Inflammatory macrophage (primary cell): ENCODE measurements at regions not wholly inside any gene's neighbourhood (a gene's known extent, or its start where the extent isn't known, plus 50 kb on each side); places are given as distances from the start of the nearest gene placed in this dataset.
A peak's percentile ranks its signal among the peaks of the same experiment; 100 is the strongest.
"Not testable (repeated sequence)": the region's sequence is repeated elsewhere in the genome, so short reads cannot be mapped to it uniquely, and the experiment has no call there.

Experiments
- DNase-seq, 2 donors: peaks; one replicate each; pipeline ENCODE4 v3.0.0-alpha.2; 2020 to 2022

DNA sequence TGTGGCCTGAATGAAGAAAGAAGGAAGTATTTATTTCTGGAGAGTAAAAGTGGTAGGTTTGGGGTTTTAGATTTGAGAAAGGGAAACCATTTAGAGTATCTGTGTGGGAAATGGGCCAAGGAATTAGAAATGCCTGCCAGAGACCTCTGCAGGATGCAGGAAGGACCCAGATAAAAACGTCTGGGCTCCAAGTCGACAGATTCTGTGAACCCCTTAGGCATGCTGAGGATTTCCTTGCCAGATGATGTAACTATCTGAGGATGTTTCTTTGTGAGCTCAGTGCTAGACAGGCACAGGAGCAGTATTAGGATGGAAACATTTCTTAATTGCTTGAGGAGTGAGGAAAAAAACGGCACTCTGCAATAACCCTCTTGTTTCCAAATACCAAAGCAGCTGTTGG is 251.8 kb upstream of the DMRT1 start:
- no peak for DNase-seq

DNA sequence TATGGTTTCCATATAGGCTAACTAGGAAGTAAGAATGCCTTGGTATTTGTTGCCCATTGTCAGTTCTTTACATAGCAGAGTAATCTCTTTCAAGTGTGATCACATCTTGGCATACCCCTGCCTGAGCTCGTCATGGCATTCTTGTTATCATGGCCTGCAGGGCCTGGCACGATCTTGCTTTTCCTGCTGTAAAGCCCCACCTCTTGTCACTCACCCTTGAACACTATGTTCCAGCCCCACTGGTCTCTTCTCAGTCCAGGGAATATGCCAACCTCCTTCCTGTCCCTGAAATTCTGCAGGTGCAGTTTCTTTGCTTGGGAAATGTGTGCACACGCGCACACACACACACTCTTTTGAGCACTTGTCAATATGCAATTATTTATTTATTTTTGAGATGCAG is 250.2 kb upstream of the DMRT1 start:
- no peak for DNase-seq

DNA sequence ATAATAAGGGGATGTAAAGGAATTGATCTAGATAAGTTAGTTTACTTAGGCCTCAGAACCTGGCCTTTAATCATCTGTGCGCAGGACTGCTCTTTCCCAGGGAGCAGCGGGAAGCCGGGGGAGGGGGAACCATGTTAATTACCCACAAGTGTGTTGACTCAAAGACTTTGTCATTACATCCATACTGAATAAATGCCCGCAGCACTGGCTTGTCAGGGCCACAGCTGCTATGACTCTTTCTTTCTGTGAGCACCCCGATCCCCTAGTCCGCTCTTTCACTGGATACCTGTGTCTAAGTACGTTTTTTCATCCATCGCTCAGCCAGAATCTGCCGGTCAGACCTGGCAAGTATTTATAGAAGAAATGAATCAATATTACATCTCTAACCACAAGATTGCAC is 249.3 kb upstream of the DMRT1 start:
- DNase-seq, result no peak

DNA sequence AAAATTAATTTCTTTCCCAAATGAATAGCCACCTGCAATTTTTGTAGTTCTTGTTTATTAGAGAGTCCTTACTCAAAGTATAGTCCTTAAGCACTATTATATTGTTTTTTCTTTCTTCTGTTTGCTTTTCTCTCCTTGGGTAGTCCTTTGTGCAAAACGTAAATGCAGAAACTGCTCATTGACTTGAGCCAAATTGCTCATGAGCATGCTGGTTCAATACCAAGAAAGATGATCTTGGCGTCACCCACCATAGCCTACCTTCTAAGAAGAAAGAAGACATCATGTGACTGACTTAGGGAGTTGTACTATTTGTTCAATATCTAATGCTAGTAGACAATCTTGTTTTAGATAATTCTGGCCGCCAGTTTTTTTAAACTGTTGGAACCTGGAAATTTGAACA is 248.8 kb upstream of the DMRT1 start:
- DNase-seq, result no peak

DNA sequence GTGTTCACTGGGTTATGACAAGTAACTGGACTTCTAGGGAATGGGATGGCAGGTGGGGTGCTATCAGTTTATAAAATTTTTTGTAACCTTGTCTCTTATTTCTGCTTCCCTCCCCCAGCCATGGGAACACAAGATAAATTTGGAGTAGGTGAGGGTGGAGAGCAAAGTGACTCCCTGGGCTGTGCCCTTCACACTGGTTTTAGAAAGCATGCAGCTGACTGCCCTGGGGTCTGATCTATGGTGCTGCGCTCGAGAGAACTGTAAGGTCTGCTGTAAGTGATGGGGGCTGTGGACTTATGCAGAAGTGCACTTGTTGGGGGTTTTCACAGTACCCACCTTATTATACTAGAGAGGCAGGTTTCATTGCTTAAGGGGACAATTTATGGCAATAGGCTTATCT is 247.7 kb upstream of the DMRT1 start:
- DNase-seq, result no peak

DNA sequence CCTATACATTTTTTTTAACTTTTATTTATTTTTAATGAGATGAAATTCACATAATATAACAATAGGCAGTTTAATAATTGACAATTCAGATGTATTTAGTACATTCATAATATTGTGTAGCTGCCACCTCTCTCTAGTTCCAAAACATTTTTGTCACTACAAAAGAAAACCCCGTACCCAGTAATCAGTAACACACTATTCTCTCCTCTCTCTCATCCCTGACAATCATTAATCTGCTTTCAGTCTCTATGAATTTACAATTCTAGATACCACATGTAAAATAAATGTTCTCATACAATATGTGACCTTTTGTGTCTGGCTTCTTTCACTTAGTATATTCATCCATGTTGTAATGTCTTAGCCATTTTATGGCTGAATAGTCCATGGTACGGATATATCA is 244.8 kb upstream of the DMRT1 start:
- no peak for DNase-seq

DNA sequence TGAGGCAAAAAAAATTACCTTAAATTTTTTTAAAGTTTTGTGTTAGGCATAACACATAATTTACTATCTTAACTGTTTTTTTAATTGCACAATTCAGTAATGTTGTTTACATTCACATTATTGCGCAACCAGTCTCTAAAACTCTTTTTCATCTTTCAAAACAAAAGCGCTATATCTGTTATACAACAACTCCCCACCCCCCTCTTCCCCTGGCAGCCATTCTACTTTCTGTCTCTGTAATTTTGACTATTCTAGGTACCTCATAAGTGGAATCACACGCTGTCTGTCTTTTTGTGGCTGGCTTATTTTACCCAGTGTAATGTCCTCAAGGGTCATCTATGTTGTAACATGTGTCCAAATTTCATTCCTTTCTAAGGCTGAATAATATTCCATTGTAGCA is 241.5 kb upstream of the DMRT1 start:
- no peak for DNase-seq

DNA sequence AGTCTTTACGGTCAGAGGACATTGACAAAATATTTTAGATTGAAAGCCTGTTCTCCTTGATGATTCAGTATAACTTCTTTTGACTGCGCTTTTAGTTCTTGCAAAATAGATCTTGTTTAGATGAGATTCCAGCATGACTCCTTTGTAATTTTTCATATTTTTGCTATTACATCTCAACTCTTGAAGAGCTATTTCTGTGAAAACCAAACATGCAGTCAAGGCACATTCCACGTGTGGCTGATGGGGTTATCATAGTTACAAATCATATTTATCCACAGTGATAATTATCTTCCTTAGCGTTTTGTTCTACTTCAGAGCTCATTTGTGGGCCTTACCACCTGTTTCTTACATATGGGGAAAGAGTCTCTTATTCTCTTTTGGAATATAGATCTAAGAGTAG is 238.8 kb upstream of the DMRT1 start:
- no peak for DNase-seq

DNA sequence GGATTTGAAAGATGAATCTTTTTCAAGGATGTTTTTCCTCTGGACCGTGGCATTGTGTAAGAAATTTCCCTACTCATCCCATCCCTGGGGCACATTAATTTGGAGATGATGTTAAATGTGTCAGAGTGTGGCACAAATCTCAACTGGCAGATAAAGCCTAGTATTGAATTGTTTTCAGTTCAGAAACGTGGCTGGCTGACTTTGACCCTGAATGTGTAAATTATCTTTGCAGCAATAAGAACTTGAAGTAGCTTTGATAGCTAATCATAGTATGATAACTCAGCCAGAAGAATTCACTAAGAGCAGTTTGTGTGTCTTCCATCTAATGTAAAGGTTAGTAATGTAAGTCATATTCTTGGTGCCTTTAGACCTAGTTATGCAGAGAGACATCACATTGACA is 238.4 kb upstream of the DMRT1 start:
- no peak for DNase-seq

DNA sequence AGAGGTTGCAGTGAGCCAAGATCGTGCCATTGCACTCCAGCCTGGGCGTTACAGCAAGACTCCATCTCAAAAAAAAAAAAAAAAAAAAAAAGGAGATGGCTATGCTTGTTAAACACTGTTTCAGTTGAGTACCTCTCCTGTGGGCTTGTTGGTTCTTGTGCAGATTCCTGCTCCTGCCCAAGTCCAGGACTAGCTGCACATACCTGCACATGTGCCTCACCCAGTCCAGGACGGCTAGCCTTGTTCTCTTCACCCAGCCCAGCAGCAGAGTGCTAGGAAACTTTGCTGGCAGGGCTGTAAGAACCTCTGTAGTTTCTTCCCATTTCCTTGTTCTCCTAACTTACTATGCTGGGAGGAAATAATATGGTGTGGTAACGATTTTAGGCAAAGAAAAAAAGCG is 234.1 kb upstream of the DMRT1 start:
- DNase-seq, result no peak

DNA sequence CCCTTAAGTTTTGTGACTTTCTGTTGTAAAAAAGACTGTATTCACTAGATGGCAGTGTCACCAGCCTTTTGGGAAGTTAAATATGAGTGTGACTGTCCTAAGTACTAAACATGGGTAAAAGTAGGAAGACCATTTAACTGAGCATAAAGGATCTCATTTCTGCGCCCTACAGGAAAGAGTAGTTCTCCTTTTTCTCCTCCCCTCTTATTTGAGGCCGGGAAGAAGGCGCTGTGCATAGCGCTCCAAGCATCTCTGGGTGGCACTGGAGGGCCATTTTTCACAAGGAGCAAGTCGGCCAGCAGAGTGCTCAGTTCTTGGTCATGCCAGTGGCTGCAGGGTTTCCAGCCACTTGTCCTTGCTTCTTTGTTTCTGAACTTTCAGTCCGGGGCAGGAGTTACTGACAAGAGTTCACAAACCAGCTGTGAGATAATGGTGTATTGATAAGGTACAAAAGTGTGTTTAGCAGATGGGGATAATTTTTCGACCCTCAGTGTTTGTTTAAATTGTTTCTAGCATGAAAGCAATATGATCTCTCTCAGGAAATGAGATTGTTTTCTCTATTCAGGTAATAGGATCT is 227.6 kb upstream of the DMRT1 start:
- DNase-seq, result peak; percentile 93

DNA sequence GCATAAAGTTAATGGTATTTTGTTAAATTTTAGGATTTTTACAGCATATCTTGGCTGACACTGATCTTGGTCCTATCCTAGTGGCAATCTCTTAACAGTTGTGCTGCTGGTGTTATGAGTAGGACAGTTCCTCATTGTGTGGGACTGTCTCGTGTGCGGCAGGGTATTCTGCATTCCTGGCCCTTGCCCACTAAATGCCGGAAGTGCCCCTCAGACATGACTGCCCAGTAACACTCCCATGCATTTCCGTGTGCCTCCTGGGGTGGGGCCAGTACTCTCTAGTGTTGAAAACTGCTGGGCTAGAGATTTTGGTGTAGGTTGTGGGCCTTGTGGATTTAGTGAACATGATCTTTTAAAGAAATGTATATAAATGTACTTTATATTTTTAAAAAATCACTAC is 227.1 kb upstream of the DMRT1 start:
- peak; percentile 70 to 91 for DNase-seq

DNA sequence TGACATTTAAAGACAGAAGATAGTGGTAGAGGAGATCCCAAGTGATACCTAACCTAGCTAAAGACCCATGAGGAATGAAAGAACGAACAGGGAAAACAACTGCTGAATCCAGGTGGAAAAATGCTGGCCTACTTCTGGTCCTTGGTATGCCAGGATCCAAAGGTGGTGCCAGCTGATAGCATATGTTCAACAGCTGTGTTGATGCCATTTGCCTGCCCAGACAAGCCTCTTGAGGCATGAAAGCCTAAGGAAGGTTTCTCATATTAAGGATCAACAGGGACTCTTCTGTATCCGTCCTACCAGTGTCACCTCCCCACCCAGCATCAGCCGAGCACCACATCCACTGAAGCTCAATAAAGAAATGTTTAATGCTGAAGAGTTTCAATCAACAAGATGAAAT is 225.7 kb upstream of the DMRT1 start:
- DNase-seq, result no peak

DNA sequence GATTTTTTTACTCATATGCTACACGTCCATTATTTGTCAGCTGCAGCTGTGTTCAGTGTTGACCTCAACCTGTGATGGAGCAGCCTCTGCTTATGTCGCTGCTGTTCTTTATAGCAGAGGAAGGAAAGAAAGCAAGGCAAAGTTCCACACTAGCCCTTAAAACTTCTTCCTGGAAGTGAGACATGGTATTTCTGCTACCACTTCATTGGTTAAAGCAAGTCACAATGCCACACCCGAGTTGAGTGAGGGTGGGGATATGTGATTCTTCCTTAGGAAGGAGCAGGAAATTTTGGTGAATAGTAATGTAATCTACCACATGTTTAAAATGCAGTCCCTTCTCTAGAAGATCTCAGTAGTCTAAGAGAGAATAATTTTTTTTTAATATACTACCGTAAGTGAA is 224.8 kb upstream of the DMRT1 start:
- no peak for DNase-seq

DNA sequence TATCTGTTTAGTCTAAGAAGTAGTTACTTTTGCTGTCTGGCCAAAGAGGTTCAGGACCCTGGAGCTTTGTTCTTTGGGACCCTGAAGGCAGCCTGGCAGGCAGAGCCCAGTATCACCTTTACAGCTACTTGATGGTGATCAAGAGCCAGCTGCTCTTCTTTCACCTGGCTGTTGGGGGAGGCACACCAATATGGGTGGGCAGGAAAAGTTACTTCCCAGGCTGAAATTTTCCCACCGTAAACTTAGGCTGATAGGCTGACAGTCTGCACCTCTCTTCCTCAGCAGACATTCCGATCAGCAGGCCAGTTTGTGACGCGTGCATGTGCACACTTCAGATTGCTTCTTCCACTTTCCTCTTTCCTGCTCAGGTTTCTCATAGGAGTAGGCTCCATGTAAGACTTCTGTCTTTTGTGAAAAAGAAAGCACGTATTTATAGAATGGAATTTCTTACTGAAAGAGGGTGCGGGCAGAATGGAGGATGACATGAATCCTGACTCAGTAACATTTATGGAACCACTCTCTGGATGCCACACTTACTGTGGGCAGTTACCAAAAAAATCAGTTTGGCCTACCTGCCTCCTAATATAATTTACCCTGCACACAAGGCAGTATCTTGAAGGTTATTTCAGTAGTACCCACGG is 223.9 kb upstream of the DMRT1 start:
- DNase-seq, result no peak

DNA sequence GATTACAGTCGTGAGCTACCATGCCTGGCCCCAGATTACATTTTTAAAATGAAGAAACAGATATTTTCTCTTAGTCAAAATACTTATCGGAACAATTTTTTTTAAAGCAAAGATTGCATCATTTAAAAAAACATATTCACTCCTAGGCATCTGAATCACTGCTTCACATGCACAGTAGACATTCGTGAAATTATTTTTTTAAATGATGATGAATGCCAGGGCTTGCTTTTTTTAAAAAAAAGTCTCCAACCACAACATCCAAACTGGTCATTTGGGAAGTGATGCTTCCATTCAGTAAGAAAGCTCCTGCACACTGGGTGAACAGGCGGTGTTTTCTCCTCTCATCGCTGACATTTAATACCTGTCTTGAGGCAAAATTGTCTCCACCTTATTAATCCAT is 223.0 kb upstream of the DMRT1 start:
- DNase-seq, result no peak

DNA sequence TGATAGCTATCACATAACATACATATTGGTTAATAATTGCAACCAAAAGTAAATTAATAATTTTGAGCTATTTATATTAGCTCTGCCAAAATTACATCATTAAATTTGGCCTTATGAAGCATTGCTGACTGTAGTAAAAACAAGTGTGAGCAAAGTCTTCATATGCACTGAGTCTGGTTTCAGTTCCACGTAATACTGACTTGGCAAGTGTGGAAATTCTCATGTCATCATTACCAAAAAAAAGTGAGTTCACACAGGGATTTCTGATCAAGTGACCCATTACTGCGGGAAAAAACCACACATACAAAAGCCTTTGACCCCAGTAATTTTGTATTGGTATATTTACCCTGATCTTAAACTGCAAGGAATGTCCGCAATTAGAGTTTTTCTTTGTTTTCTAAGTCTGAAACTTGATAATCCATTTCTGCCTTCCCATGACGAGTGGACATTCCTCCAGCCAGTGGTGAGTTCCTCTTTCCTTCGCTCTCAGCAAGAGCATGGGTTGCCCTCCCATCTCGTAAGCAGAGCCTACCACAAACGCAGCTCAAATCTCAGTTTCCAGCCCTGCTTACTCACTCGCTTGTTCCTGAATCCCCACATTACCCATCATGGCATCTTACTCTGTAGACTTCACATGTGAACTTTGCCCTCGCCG is 220.2 kb upstream of the DMRT1 start:
- peak; percentile 73 to 79 for DNase-seq

DNA sequence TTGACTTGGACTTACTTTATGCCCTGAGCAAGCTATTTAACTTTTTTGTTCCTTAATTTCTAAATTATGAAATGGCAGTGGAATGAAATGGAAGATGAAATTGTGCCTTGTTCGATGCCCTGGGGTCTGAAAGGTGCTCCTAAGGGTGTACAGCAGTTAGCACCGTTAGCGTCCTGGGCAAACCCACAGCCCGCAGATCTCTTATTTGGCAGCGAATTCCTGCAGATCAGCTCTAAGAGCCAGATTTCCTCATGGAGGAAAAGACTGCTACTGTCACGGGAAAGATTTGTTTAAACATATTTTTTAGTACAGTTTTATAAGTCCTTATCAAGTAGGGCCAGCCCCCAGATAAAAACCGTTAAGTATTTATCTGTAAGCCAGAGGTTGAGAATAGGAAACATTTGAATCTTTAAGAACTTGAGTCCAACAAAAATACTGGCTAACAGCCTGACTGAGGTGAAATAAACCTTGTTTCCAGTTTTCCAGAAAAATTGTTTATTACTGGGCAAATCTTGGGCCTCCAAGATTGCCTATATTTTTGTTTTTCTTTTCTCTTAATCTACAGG is 216.5 kb upstream of the DMRT1 start:
- no peak for DNase-seq

DNA sequence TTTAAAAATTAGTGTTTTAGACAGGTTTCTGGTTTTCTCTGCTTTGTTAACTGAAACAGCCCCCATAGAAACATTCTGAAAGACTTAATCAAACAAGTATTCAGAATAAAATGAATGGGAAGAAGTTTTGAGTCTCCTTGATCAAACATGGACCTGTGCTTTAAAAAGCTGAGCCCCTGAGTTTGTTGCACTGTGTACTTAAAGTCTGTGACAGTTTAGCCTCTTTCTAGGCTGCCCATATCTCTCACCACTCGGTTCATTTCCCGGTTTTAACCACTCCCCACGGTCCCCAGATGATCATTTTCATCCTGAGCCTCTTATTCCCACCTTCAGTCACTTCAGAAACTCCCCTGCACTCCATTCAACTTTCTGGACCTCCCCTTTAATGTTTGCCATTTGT is 215.9 kb upstream of the DMRT1 start:
- DNase-seq, result no peak

DNA sequence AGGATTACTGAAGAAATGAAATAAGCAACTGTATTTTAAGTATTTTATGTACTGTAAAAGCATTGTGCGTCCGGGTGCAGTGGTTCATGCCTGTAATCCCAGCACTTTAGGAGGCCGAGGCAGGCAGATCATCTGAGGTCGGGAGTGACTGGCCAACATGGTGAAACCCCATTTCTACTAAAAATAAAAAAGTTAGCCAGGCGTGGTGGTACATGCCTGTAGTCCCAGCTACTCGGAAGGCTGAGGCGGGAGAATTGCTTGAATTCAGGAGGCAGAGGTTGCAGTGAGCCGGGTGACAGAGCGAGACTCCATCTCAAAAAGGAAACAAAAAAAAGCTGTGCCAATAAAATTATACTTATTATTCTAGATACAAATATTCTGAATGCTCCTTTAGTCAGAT is 215.4 kb upstream of the DMRT1 start:
- DNase-seq, result not testable (repeated sequence)

DNA sequence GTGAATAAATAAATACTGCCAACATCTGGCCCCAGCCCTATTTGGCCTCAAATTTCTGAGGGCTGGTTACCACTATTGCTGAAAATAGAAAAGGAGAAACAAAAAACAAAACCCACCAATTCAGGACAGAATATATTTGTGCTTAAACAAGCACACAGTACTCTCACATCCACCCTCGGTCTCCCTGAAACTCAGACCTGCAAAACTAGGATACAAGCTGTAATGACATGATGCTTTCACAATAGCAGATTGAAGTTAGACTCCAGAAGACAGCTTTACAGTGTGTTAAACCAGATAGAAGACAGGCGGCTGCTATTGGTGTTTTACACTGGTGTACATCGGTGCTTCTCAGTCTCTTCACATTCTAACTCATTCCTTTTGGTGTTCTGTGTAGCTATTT is 214.9 kb upstream of the DMRT1 start:
- no peak for DNase-seq

DNA sequence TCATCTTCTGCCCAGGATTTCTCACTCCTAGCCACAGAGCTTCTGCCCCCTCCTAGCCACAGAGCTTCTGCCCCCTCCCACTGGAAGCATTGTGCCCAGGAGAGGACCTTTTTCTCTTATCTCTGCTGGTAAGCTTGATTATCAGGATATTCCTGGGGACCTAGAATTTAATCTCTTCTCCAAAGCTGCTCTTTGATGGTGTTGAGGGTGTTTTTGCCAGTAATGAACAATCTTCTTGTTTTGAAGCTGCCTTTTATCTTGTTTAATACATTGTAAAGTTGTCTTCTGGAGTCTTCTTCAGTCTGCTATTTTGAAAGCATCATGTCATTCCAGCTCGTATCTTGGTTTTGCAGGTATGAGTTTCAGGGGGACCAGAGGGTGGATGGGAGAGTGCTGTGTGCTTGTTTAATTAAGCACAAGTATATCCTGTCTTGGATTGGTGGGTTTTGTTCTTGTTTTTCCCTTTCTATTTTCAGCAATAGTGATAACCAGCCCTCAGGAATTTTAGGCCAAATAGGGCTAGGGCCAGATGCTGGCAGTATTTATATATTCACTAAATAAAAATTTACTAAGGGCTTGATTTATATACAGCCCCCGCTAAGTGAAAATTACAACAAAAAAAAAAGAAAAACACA is 214.0 kb upstream of the DMRT1 start:
- no peak for DNase-seq

DNA sequence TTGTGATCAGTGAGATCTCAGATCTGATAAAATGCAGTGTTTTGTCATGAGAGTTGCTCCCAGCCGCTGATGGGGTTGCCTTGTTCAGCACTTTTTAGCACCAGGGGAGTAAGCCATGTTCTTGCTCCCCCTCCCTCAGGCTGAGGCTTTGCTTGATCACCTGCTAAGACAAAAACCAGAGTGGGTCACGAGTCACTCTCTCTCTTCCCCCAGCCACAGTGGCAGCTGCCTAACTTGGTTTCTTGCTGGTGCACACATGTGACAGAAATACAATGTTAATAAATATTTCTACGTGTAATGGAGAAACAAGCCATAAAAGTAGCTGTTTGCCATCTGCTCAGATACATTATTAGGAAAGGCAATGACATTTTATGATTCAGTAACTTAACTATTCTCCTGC is 212.4 kb upstream of the DMRT1 start:
- no peak for DNase-seq

DNA sequence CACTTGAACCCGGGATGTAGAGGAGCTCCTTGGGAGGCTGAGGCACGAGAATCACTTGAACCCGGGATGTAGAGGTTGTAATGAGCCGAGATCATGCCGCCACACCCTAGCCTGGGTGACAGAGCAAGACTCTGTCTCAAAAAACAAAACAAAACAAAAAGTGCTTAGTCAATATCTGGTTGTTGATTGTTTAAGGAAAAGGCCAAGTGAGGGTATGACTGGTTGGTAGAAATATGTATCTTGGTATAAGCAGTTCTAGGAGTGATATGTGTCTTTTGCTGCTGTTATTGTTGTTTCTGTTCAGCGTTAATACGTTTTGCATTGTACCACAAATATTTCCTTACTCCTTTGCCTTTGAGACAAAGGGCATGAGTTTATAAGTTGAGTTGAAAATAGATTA is 210.7 kb upstream of the DMRT1 start:
- DNase-seq, result no peak
